ENCODE measurements at regions not wholly inside any gene's neighbourhood (a gene's known extent, or its start where the extent isn't known, plus 50 kb on each side); places are given as distances from the start of the nearest gene placed in this dataset.

DNA sequence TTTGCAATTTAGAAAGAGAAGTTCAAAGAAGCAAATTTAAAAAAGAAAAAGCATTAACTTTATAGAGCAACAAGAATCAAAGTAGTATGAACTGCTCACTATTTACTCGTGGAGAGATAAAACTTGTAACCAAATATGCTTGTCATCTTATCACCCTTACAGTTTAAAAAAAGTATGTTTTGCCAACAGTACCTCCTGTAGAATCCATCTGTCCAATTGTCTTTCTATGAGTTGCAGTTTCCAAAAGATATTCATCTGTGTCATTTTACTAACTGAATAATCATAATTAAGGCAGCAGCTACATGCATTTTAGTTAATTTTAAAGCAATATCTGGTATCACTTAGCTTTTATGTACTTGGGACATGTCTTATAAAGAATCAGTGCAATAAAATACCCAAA is 1112.3 kb downstream of the DSC3 start:
- intact Hi-C loops (cut with micrococcal nuclease), result no loop called here
- H3K27ac ChIP-seq (ENCODE audit: low read length in 2 of 2), result no peak overlapping the region
- ATAC-seq (ENCODE audit: low read depth) (no peak), DNase-seq (no peak)
- no peaks in the 10 kb centered on the region for H3K4me1 Mint-ChIP-seq
- H2AFZ ChIP-seq (ENCODE audit: insufficient read depth, low read depth, low read length, poor library complexity, severe bottlenecking), result no peak overlapping the region
- WGBS (ENCODE audit: insufficient coverage), result no CpG with 5 or more reads among the region's 1 CpG
- no peak overlapping the region for H3K4me2 ChIP-seq (replicated peaks; ENCODE audit: low read depth, low read length, poor library complexity, severe bottlenecking)
- no peaks in the 10 kb centered on the region for H3K27me3 Mint-ChIP-seq
- H3K9me3 Mint-ChIP-seq (ENCODE audit: insufficient read depth), result no peaks in the 10 kb centered on the region
- H3K4me3 Mint-ChIP-seq, result no peak overlapping the region
- no peaks in the 10 kb centered on the region for H3K9me3 ChIP-seq (ENCODE audit: control extremely low read depth in 1 of 3, control insufficient read depth in 2 of 3, insufficient read depth in 1 of 3, low read length in 2 of 3)
- H3K27me3 ChIP-seq (replicated peaks in 1 of 4; ENCODE audit: control extremely low read depth in 1 of 4, control insufficient read depth in 3 of 4, insufficient read depth in 4 of 4, low read length in 3 of 4), result no peaks in the 10 kb centered on the region
- ChIA-PET POLR2A (no interaction called here), CTCF (no interaction called here)
- no peak overlapping the region for H3K27ac Mint-ChIP-seq
- H3K9ac ChIP-seq (ENCODE audit: low read length), result no peak overlapping the region
- H3K4me3 ChIP-seq (ENCODE audit: control extremely low read depth in 1 of 5, extremely low read depth in 1 of 5, insufficient read depth in 1 of 5, low read depth in 2 of 5, low read length in 4 of 5), result no peak overlapping the region
- H3K79me2 ChIP-seq (ENCODE audit: control insufficient read depth, insufficient read depth, low read length), result no peaks in the 10 kb centered on the region
- TF ChIP-seq EZH2 (IDR thresholded peaks at IDR 0.05; ENCODE audit: borderline replicate concordance, insufficient read depth, low read depth, low read length, poor library complexity, severe bottlenecking), result no peak
- TF ChIP-seq, protein P1, sequence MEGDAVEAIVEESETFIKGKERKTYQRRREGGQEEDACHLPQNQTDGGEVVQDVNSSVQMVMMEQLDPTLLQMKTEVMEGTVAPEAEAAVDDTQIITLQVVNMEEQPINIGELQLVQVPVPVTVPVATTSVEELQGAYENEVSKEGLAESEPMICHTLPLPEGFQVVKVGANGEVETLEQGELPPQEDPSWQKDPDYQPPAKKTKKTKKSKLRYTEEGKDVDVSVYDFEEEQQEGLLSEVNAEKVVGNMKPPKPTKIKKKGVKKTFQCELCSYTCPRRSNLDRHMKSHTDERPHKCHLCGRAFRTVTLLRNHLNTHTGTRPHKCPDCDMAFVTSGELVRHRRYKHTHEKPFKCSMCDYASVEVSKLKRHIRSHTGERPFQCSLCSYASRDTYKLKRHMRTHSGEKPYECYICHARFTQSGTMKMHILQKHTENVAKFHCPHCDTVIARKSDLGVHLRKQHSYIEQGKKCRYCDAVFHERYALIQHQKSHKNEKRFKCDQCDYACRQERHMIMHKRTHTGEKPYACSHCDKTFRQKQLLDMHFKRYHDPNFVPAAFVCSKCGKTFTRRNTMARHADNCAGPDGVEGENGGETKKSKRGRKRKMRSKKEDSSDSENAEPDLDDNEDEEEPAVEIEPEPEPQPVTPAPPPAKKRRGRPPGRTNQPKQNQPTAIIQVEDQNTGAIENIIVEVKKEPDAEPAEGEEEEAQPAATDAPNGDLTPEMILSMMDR (IDR thresholded peaks at IDR 0.05), result no peak
- H3K36me3 ChIP-seq (replicated peaks in 1 of 2; ENCODE audit: control extremely low read depth in 1 of 2, control insufficient read depth in 1 of 2, extremely low read depth in 1 of 2, insufficient read depth in 2 of 2, low read length in 1 of 2), result no peaks in the 10 kb centered on the region
- no peaks in the 10 kb centered on the region for H3K4me1 ChIP-seq (ENCODE audit: control insufficient read depth in 2 of 2, insufficient read depth in 2 of 2, low read length in 2 of 2)
- H4K20me1 ChIP-seq (ENCODE audit: control insufficient read depth, insufficient read depth, low read length, poor library complexity, severe bottlenecking), result no peaks in the 10 kb centered on the region

- CTCF ChIA-PET, result no interaction called here
- POLR2A ChIA-PET, result no interaction called here
- no peak overlapping the region for H3K9ac ChIP-seq (ENCODE audit: low read length)
- no peaks in the 10 kb centered on the region for H3K4me1 ChIP-seq (ENCODE audit: control insufficient read depth in 2 of 2, insufficient read depth in 2 of 2, low read length in 2 of 2)
- no peaks in the 10 kb centered on the region for H3K27me3 ChIP-seq (replicated peaks in 1 of 4; ENCODE audit: control extremely low read depth in 1 of 4, control insufficient read depth in 3 of 4, insufficient read depth in 4 of 4, low read length in 3 of 4)
- H2AFZ ChIP-seq (ENCODE audit: insufficient read depth, low read depth, low read length, poor library complexity, severe bottlenecking), result no peak overlapping the region
- Mint-ChIP-seq H3K4me3 (no peak overlapping the region), H3K4me1 (no peaks in the 10 kb centered on the region), H3K27ac (no peak overlapping the region), H3K9me3 (ENCODE audit: insufficient read depth) (no peaks in the 10 kb centered on the region), H3K27me3 (no peaks in the 10 kb centered on the region)
- no peaks in the 10 kb centered on the region for H3K36me3 ChIP-seq (replicated peaks in 1 of 2; ENCODE audit: control extremely low read depth in 1 of 2, control insufficient read depth in 1 of 2, extremely low read depth in 1 of 2, insufficient read depth in 2 of 2, low read length in 1 of 2)
- TF ChIP-seq, protein P1 (IDR thresholded peaks at IDR 0.05), result no peak
- no peak for TF ChIP-seq EZH2 (IDR thresholded peaks at IDR 0.05; ENCODE audit: borderline replicate concordance, insufficient read depth, low read depth, low read length, poor library complexity, severe bottlenecking)
- no peaks in the 10 kb centered on the region for H3K79me2 ChIP-seq (ENCODE audit: control insufficient read depth, insufficient read depth, low read length)
- no peak overlapping the region for H3K4me3 ChIP-seq (ENCODE audit: control extremely low read depth in 1 of 5, extremely low read depth in 1 of 5, insufficient read depth in 1 of 5, low read depth in 2 of 5, low read length in 4 of 5)
- 90% methylated on average over 4 of the region's 6 CpGs for WGBS (ENCODE audit: insufficient coverage)
- no peaks in the 10 kb centered on the region for H3K9me3 ChIP-seq (ENCODE audit: control extremely low read depth in 1 of 3, control insufficient read depth in 2 of 3, insufficient read depth in 1 of 3, low read length in 2 of 3)
- ATAC-seq (ENCODE audit: low read depth) (no peak), DNase-seq (no peak)
- H3K4me2 ChIP-seq (replicated peaks; ENCODE audit: low read depth, low read length, poor library complexity, severe bottlenecking), result no peak overlapping the region
- H4K20me1 ChIP-seq (ENCODE audit: control insufficient read depth, insufficient read depth, low read length, poor library complexity, severe bottlenecking), result no peaks in the 10 kb centered on the region
- no peak overlapping the region for H3K27ac ChIP-seq (ENCODE audit: low read length in 2 of 2)
- intact Hi-C loops (cut with micrococcal nuclease), result no loop called here
These were observed 1114.5 kb downstream of the DSC3 start for GRCh38 chr18:29928081-29928480.

Measured in B cell (primary cell).